ENCODE measurements at regions not wholly inside any gene's neighbourhood (a gene's known extent, or its start where the extent isn't known, plus 50 kb on each side); places are given as distances from the start of the nearest gene placed in this dataset.

DNA sequence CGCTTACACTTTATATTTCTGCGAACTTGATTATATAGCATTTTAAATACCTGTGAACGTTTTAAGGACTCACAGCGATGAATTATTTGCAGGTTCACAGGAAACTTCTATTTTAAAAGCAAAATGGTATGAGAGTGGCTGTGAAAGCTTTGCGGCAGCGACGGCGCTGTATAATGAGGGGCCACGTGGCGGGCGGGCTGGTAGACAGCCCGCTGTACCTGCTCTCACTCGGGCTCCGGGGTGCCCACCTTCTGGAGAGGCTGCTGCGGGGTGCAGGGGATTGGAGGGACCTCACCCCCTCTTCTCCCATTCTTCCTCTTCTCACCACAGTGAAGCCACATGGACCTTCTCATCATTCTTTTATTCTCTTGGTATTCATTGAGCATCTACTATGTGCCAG lies 164.2 kb upstream of the MYL2 start:
- Histone ChIP-seq H3K79me2 (ENCODE audit: control insufficient read depth, insufficient read depth, low read length) (no peaks in the 10 kb centered on the region), H3K27ac (ENCODE audit: low read length in 2 of 2) (no peak overlapping the region), H3K9me3 (ENCODE audit: control extremely low read depth in 1 of 3, control insufficient read depth in 2 of 3, insufficient read depth in 1 of 3, low read length in 2 of 3) (peaks cover 0 to 3% (median 0%) of the 10 kb centered on the region in 3 donors), H4K20me1 (ENCODE audit: control insufficient read depth, insufficient read depth, low read length, poor library complexity, severe bottlenecking) (no peaks in the 10 kb centered on the region), H3K4me2 (replicated peaks; ENCODE audit: low read depth, low read length, poor library complexity, severe bottlenecking) (no peak overlapping the region), H3K9ac (ENCODE audit: low read length) (no peak overlapping the region), H3K36me3 (replicated peaks in 1 of 2; ENCODE audit: control extremely low read depth in 1 of 2, control insufficient read depth in 1 of 2, extremely low read depth in 1 of 2, insufficient read depth in 2 of 2, low read length in 1 of 2) (no peaks in the 10 kb centered on the region), H3K4me1 (ENCODE audit: control insufficient read depth in 2 of 2, insufficient read depth in 2 of 2, low read length in 2 of 2) (peaks cover under 1% of the 10 kb centered on the region in 2 donors), H3K4me3 (ENCODE audit: control extremely low read depth in 1 of 5, extremely low read depth in 1 of 5, insufficient read depth in 1 of 5, low read depth in 2 of 5, low read length in 4 of 5) (no peak overlapping the region), H3K27me3 (replicated peaks in 1 of 4; ENCODE audit: control extremely low read depth in 1 of 4, control insufficient read depth in 3 of 4, insufficient read depth in 4 of 4, low read length in 3 of 4) (no peaks in the 10 kb centered on the region), H2AFZ (ENCODE audit: insufficient read depth, low read depth, low read length, poor library complexity, severe bottlenecking) (no peak overlapping the region)
- WGBS (ENCODE audit: insufficient coverage), result 100% methylated on average over 1 of the region's 15 CpGs
- H3K9me3 Mint-ChIP-seq (ENCODE audit: insufficient read depth), result no peaks in the 10 kb centered on the region
- H3K4me1 Mint-ChIP-seq, result peaks cover 9% of the 10 kb centered on the region
- TF ChIP-seq EZH2 (IDR thresholded peaks at IDR 0.05; ENCODE audit: borderline replicate concordance, insufficient read depth, low read depth, low read length, poor library complexity, severe bottlenecking) (no peak), CTCF (IDR thresholded peaks at IDR 0.05) (no peak)
- ATAC-seq (ENCODE audit: low read depth), result no peak
- no peak overlapping the region for H3K4me3 Mint-ChIP-seq
- DNase-seq, result no peak
- POLR2A ChIA-PET, result no interaction called here
- intact Hi-C loops (cut with micrococcal nuclease), result no loop called here
- H3K27ac Mint-ChIP-seq, result no peak overlapping the region
- peaks cover 36% of the 10 kb centered on the region for H3K27me3 Mint-ChIP-seq
- CTCF ChIA-PET, result no interaction called here

GRCh38 chr12:111084158-111084557 lies 163.8 kb upstream of the MYL2 start:
- Histone ChIP-seq H3K9me3 (ENCODE audit: control extremely low read depth in 1 of 3, control insufficient read depth in 2 of 3, insufficient read depth in 1 of 3, low read length in 2 of 3) (no peaks in the 10 kb centered on the region), H3K4me2 (replicated peaks; ENCODE audit: low read depth, low read length, poor library complexity, severe bottlenecking) (no peak overlapping the region), H4K20me1 (ENCODE audit: control insufficient read depth, insufficient read depth, low read length, poor library complexity, severe bottlenecking) (no peaks in the 10 kb centered on the region), H3K4me1 (ENCODE audit: control insufficient read depth in 2 of 2, insufficient read depth in 2 of 2, low read length in 2 of 2) (no peaks in the 10 kb centered on the region), H2AFZ (ENCODE audit: insufficient read depth, low read depth, low read length, poor library complexity, severe bottlenecking) (no peak overlapping the region), H3K36me3 (replicated peaks in 1 of 2; ENCODE audit: control extremely low read depth in 1 of 2, control insufficient read depth in 1 of 2, extremely low read depth in 1 of 2, insufficient read depth in 2 of 2, low read length in 1 of 2) (no peaks in the 10 kb centered on the region), H3K4me3 (ENCODE audit: control extremely low read depth in 1 of 5, extremely low read depth in 1 of 5, insufficient read depth in 1 of 5, low read depth in 2 of 5, low read length in 4 of 5) (no peak overlapping the region), H3K27me3 (replicated peaks in 1 of 4; ENCODE audit: control extremely low read depth in 1 of 4, control insufficient read depth in 3 of 4, insufficient read depth in 4 of 4, low read length in 3 of 4) (no peaks in the 10 kb centered on the region), H3K79me2 (ENCODE audit: control insufficient read depth, insufficient read depth, low read length) (no peaks in the 10 kb centered on the region), H3K27ac (ENCODE audit: low read length in 2 of 2) (no peak overlapping the region), H3K9ac (ENCODE audit: low read length) (no peak overlapping the region)
- Mint-ChIP-seq H3K27me3 (peaks cover 33% of the 10 kb centered on the region), H3K27ac (no peak overlapping the region), H3K9me3 (ENCODE audit: insufficient read depth) (no peaks in the 10 kb centered on the region), H3K4me1 (peaks cover 6% of the 10 kb centered on the region), H3K4me3 (no peak overlapping the region)
- DNase-seq (no peak), ATAC-seq (ENCODE audit: low read depth) (no peak)
- POLR2A ChIA-PET, result no interaction called here
- intact Hi-C loops (cut with micrococcal nuclease), result no loop called here
- no CpG with 5 or more reads among the region's 4 CpGs for WGBS (ENCODE audit: insufficient coverage)
- CTCF ChIA-PET, result no interaction called here
- no peak for TF ChIP-seq CTCF (IDR thresholded peaks at IDR 0.05)
